ENCODE measurements at regions not wholly inside any gene's neighbourhood (a gene's known extent, or its start where the extent isn't known, plus 50 kb on each side); places are given as distances from the start of the nearest gene placed in this dataset.

DNA sequence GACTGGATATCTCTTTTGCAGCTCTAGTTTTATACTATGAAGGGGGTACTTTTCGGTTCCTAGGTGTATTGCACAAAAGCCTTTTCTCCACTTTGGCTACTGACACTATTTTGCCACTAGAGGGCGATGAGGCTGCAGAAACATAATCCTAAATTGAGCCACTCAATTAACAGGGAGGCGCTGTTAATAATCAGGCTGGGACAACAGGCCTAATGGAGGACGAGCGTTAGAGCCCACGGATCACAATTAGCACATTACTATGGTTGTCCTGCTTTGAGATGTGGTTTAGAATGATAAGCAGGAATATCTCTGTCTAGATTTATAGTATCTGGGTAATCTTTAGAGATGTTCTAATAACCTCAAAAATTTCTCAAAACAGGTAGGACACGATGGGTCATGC lies 62.2 kb upstream of the PMAIP1 start:
- ATAC-seq (peak; percentile 53 to 60), DNase-seq (no peak)
- intact Hi-C loops (cut with DNase I), result no loop called here
- Histone ChIP-seq H3K4me3 (no peak overlapping the region), H3K9me3 (no peaks in the 10 kb centered on the region), H3K27ac (no peak overlapping the region), H3K36me3 (no peaks in the 10 kb centered on the region), H3K27me3 (ENCODE audit: low read depth) (no peaks in the 10 kb centered on the region), H3K4me1 (no peaks in the 10 kb centered on the region)
- TF ChIP-seq, protein P1, sequence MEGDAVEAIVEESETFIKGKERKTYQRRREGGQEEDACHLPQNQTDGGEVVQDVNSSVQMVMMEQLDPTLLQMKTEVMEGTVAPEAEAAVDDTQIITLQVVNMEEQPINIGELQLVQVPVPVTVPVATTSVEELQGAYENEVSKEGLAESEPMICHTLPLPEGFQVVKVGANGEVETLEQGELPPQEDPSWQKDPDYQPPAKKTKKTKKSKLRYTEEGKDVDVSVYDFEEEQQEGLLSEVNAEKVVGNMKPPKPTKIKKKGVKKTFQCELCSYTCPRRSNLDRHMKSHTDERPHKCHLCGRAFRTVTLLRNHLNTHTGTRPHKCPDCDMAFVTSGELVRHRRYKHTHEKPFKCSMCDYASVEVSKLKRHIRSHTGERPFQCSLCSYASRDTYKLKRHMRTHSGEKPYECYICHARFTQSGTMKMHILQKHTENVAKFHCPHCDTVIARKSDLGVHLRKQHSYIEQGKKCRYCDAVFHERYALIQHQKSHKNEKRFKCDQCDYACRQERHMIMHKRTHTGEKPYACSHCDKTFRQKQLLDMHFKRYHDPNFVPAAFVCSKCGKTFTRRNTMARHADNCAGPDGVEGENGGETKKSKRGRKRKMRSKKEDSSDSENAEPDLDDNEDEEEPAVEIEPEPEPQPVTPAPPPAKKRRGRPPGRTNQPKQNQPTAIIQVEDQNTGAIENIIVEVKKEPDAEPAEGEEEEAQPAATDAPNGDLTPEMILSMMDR (IDR thresholded peaks at IDR 0.05), result peak; percentile 81

DNA sequence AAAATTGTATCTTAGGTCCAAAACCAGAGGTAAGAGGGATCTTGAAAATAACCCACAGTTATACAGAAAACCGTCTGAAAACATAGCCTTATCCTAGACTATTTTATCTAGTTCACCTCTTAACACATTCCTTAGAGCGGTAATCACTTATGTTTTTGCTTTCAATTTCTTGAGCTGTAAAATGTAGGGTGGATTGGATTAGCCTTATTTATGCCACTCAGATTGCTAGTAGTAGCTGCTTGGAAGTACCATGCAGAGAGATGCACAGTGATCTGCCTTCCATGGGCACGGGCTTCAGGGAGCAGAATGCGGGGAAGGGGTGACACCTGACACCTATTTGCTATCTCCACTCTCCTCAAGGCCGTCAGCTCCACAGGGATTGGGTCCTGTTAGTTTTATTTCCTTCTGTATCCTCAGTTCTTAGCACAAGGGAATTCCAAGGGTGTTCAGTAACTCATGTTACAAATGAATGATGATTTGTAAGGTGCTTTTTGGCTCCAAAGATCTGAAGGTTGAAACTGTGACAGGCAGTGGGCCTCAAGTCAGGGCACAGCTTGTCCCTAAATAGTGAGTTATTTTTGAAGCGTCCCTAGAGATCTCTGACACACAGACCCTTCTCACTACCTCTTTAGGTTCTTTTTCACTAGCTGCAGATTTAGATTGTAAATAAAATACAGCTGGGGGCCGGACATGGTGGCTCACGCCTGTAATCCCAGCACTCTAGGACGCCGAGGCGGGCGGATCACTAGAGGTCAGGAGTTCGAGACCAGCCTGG lies 64.0 kb upstream of the PMAIP1 start:
- H3K27ac ChIP-seq, result no peak overlapping the region
- no peaks in the 10 kb centered on the region for H3K4me1 ChIP-seq
- no peaks in the 10 kb centered on the region for H3K27me3 ChIP-seq (ENCODE audit: low read depth)
- H3K4me3 ChIP-seq, result no peak overlapping the region
- DNase-seq, result no peak
- intact Hi-C loops (cut with DNase I), result no loop called here
- TF ChIP-seq, protein P1 (IDR thresholded peaks at IDR 0.05), result no peak
- no peaks in the 10 kb centered on the region for H3K36me3 ChIP-seq
- no peak for ATAC-seq
- no peaks in the 10 kb centered on the region for H3K9me3 ChIP-seq

- Histone ChIP-seq H3K4me3 (no peak overlapping the region), H3K27me3 (ENCODE audit: low read depth) (no peaks in the 10 kb centered on the region), H3K4me1 (no peaks in the 10 kb centered on the region), H3K36me3 (no peaks in the 10 kb centered on the region), H3K9me3 (no peaks in the 10 kb centered on the region), H3K27ac (no peak overlapping the region)
- ATAC-seq (no peak), DNase-seq (no peak)
- TF ChIP-seq, protein P1 (IDR thresholded peaks at IDR 0.05), result no peak
- intact Hi-C loops (cut with DNase I), result no loop called here
Measured at GRCh38 chr18:59834267-59834666, 65.5 kb upstream of the PMAIP1 start.

- H3K27ac ChIP-seq, result no peak overlapping the region
- TF ChIP-seq, protein P1 (IDR thresholded peaks at IDR 0.05), result no peak
- H3K9me3 ChIP-seq, result no peaks in the 10 kb centered on the region
- no peaks in the 10 kb centered on the region for H3K27me3 ChIP-seq (ENCODE audit: low read depth)
- DNase-seq (no peak), ATAC-seq (no peak)
- H3K4me3 ChIP-seq, result no peak overlapping the region
- no peaks in the 10 kb centered on the region for H3K36me3 ChIP-seq
- H3K4me1 ChIP-seq, result no peaks in the 10 kb centered on the region
- intact Hi-C loops (cut with DNase I), result no loop called here
Measured at GRCh38 chr18:59833785-59834184, 66.0 kb upstream of the PMAIP1 start.

GRCh38 chr18:59823596-59824195 lies 76.1 kb upstream of the PMAIP1 start:
- H3K36me3 ChIP-seq, result no peaks in the 10 kb centered on the region
- ATAC-seq (peak; percentile 83 to 86), DNase-seq (no peak)
- H3K27ac ChIP-seq, result no peak overlapping the region
- TF ChIP-seq, protein P1 (IDR thresholded peaks at IDR 0.05), result peak; percentile 78
- intact Hi-C loops (cut with DNase I), result no loop called here
- H3K9me3 ChIP-seq, result no peaks in the 10 kb centered on the region
- no peaks in the 10 kb centered on the region for H3K27me3 ChIP-seq (ENCODE audit: low read depth)
- no peaks in the 10 kb centered on the region for H3K4me1 ChIP-seq
- H3K4me3 ChIP-seq, result no peak overlapping the region
